KMS-11 (cell line): ENCODE measurements at regions not wholly inside any gene's neighbourhood (a gene's known extent, or its start where the extent isn't known, plus 50 kb on each side); places are given as distances from the start of the nearest gene placed in this dataset.

ENCODE experiments used
- H2AFZ ChIP-seq: fragments of 200-600 bp; sonication (generic); 2 replicates; pipeline ENCODE4 v1.6.1; 2016; ENCODE audit warnings: antibody characterized with exemption, mixed run types, low read depth
- H3K27ac ChIP-seq: fragments of 200-600 bp; sonication (generic); 2 replicates; pipeline ENCODE4 v1.6.1; 2016; ENCODE audit warnings: mild to moderate bottlenecking, mixed run types
- H3K27me3 ChIP-seq: fragments of 200-600 bp; sonication (generic); 2 replicates; pipeline ENCODE4 v1.6.1; 2017; ENCODE audit warnings: mild to moderate bottlenecking, low read depth, mixed run types, moderate library complexity; ENCODE audit not compliant: insufficient read depth
- H3K36me3 ChIP-seq: fragments of 200-600 bp; sonication (generic); 2 replicates; pipeline ENCODE4 v1.6.1; 2017; ENCODE audit warnings: mild to moderate bottlenecking, mixed run types; ENCODE audit not compliant: insufficient read depth
- H3K4me1 ChIP-seq: fragments of 200-600 bp; sonication (generic); 2 replicates; pipeline ENCODE4 v1.6.1; 2016; ENCODE audit warnings: mild to moderate bottlenecking, low read depth, mixed run types; ENCODE audit not compliant: poor library complexity, severe bottlenecking
- H3K4me2 ChIP-seq: fragments of 200-600 bp; sonication (generic); 2 replicates; pipeline ENCODE4 v1.7.0; 2016; ENCODE audit warnings: mild to moderate bottlenecking, mixed run types
- H3K4me3 ChIP-seq: fragments of 200-600 bp; sonication (generic); IDR thresholded peaks from 2 replicates; pipeline ENCODE4 v1.6.1; 2017; ENCODE audit warnings: low read depth, low read length, mixed read lengths; ENCODE audit not compliant: insufficient read depth
- H3K79me2 ChIP-seq: fragments of 200-600 bp; sonication (generic); 2 replicates; pipeline ENCODE4 v1.6.1; 2016; ENCODE audit warnings: low read depth, mixed run types; ENCODE audit not compliant: insufficient read depth
- H3K9ac ChIP-seq: fragments of 200-600 bp; sonication (generic); 2 replicates; pipeline ENCODE4 v1.6.1; 2016; ENCODE audit warnings: mild to moderate bottlenecking, mixed run types
- H4K20me1 ChIP-seq: fragments of 200-600 bp; sonication (generic); 2 replicates; pipeline ENCODE4 v1.6.1; 2016; ENCODE audit warnings: mild to moderate bottlenecking, mixed run types; ENCODE audit not compliant: insufficient read depth
- CTCF ChIP-seq: fragments of 200-600 bp; sonication (generic); conservative IDR thresholded peaks from 2 replicates; pipeline ENCODE4 v1.6.1; 2017; ENCODE audit warnings: low read depth, mild to moderate bottlenecking, antibody characterized with exemption, low read length, moderate library complexity, mixed read lengths

DNA sequence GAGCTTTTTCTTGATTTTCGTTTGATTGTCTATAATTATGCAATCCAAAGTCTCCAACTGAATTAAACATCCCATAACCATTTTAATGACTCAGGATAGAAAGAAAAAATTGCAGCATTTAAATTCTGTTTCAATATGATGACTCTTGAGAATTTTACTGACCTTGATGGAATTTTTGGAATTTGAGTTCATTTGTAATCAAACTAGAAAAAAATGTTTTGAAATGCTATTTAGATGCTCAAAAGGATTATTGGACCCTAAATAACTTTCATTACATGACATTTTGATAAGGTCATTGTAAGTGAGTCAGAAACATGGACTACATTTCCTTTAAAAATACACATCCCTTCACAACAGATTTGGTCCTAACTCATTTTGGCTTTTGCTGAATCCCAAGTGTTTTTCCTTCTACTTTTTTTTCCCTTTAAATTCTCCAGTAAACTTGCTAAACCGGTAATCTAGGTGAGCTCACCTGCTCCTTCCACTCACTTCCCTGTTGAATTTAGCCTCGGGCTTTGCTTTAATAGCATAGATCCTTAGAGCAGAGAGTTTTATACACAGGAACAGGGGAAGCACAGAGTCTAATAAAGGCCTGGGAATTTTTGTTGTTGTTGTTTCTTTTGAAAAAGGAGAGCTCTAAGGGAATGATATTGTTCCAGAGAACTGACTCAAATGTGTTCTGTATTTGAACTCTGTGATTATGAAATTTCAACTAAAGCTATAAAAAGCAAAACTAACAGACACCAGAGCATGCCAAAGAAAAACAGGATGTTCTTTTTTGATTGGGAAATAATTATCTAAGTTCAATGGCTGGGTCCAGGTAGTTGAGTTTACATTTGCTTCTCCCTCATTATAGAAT is 1088.2 kb upstream of the CITED2 start:
- H3K4me3 ChIP-seq, result no peak overlapping the region
- H3K36me3 ChIP-seq, result no peaks in the 10 kb centered on the region
- no peaks in the 10 kb centered on the region for H3K27me3 ChIP-seq
- H3K79me2 ChIP-seq, result no peaks in the 10 kb centered on the region
- H4K20me1 ChIP-seq, result no peaks in the 10 kb centered on the region
- no peaks in the 10 kb centered on the region for H3K4me1 ChIP-seq
- no peak overlapping the region for H3K9ac ChIP-seq
- no peak for TF ChIP-seq CTCF
- no peak overlapping the region for H3K27ac ChIP-seq
- no peak overlapping the region for H3K4me2 ChIP-seq
- H2AFZ ChIP-seq, result no peak overlapping the region

- Histone ChIP-seq H3K27me3 (no peaks in the 10 kb centered on the region), H3K79me2 (no peaks in the 10 kb centered on the region), H3K4me2 (no peak overlapping the region), H3K4me3 (no peak overlapping the region), H2AFZ (no peak overlapping the region), H3K36me3 (no peaks in the 10 kb centered on the region), H4K20me1 (no peaks in the 10 kb centered on the region), H3K9ac (no peak overlapping the region), H3K4me1 (no peaks in the 10 kb centered on the region), H3K27ac (no peak overlapping the region)
- TF ChIP-seq CTCF, result no peak
Observed at GRCh38 chr6:140462076-140462452, 1087.6 kb upstream of the CITED2 start.

- no peak overlapping the region for H3K4me3 ChIP-seq
- H3K4me2 ChIP-seq, result no peak overlapping the region
- H3K27me3 ChIP-seq, result no peaks in the 10 kb centered on the region
- H2AFZ ChIP-seq, result no peak overlapping the region
- TF ChIP-seq CTCF, result no peak
- no peaks in the 10 kb centered on the region for H3K4me1 ChIP-seq
- H3K79me2 ChIP-seq, result no peaks in the 10 kb centered on the region
- no peaks in the 10 kb centered on the region for H4K20me1 ChIP-seq
- no peaks in the 10 kb centered on the region for H3K36me3 ChIP-seq
- H3K27ac ChIP-seq, result no peak overlapping the region
- no peak overlapping the region for H3K9ac ChIP-seq
Observed at GRCh38 chr6:140460267-140460666, 1085.8 kb upstream of the CITED2 start.

DNA sequence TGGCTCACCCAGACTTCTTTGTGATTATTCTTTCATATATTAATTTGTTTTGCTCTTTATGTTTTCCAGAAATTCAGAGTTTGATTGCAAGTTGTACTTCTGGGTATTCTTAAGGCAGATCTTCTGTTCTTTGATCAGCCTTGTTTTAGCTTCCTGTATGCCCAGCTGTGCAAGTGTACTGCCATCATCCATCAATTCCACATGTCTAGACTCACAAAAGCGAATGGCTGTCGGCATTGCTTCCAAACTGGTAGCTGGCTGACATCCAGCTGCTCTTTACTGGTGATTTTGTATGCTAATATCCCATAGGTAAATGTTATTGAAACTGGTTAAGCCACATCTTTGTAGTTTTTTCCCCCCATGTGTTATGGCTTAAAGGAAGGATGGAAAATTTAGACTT is 1084.8 kb upstream of the CITED2 start:
- Histone ChIP-seq H3K4me1 (no peaks in the 10 kb centered on the region), H2AFZ (no peak overlapping the region), H3K27ac (no peak overlapping the region), H3K79me2 (no peaks in the 10 kb centered on the region), H3K4me3 (no peak overlapping the region), H3K36me3 (no peaks in the 10 kb centered on the region), H3K9ac (no peak overlapping the region), H3K4me2 (no peak overlapping the region), H3K27me3 (no peaks in the 10 kb centered on the region), H4K20me1 (no peaks in the 10 kb centered on the region)
- TF ChIP-seq CTCF, result no peak
